Liver (tissue), 8 donors: ENCODE measurements at regions not wholly inside any gene's neighbourhood (a gene's known extent, or its start where the extent isn't known, plus 50 kb on each side); places are given as distances from the start of the nearest gene placed in this dataset.

Source experiments
- DNase-seq: peaks from one replicate; pipeline ENCODE4 v3.0.0-alpha.2; 2017; ENCODE audit warnings: low spot score
- H3K27ac ChIP-seq, 2 donors: one replicate each; pipeline ENCODE4 v1.7.0; 2013; ENCODE audit warnings: inconsistent platforms in 2 of 2, low read length in 2 of 2, control low read depth in 1 of 2, low read depth in 1 of 2, mild to moderate bottlenecking in 1 of 2
- H3K27me3 ChIP-seq, 4 donors: one replicate each; pipeline versions ENCODE4 v1.6.1 to v1.7.0; 2013; ENCODE audit warnings: low read length in 3 of 4, inconsistent platforms in 1 of 4, mild to moderate bottlenecking in 1 of 4, moderate library complexity in 1 of 4; ENCODE audit not compliant: control insufficient read depth in 4 of 4, insufficient read depth in 4 of 4
- H3K36me3 ChIP-seq, 4 donors: one replicate each; pipeline versions ENCODE4 v1.6.1 to v1.7.0; 2013; ENCODE audit warnings: low read length in 3 of 4, mild to moderate bottlenecking in 3 of 4, low read depth in 1 of 4, moderate library complexity in 1 of 4; ENCODE audit not compliant: control insufficient read depth in 4 of 4, insufficient read depth in 3 of 4
- H3K4me1 ChIP-seq, 4 donors: one replicate each; pipeline versions ENCODE4 v1.6.1 to v1.7.0; 2013; ENCODE audit warnings: low read length in 3 of 4, mild to moderate bottlenecking in 3 of 4, moderate library complexity in 1 of 4; ENCODE audit not compliant: control insufficient read depth in 4 of 4, insufficient read depth in 4 of 4
- H3K4me3 ChIP-seq, 3 donors: one replicate each; pipeline versions ENCODE4 v1.6.1 to v1.7.0; 2013; ENCODE audit warnings: low read length in 3 of 3, control low read depth in 1 of 3, low read depth in 1 of 3, mild to moderate bottlenecking in 1 of 3
- H3K9ac ChIP-seq, 2 donors: one replicate each; pipeline ENCODE4 v1.7.0; 2013; ENCODE audit warnings: low read length in 2 of 2, mild to moderate bottlenecking in 2 of 2, moderate library complexity in 2 of 2, control low read depth in 1 of 2, low read depth in 1 of 2
- H3K9me3 ChIP-seq, 4 donors: one replicate each; pipeline versions ENCODE4 v1.6.1 to v1.7.0; 2013; ENCODE audit warnings: low read length in 3 of 4; ENCODE audit not compliant: control insufficient read depth in 4 of 4
- EGR1 ChIP-seq, 2 donors: IDR thresholded peaks; 2 replicates each; pipeline ENCODE4 v1.6.1; 2016 to 2018; ENCODE audit warnings: antibody characterized with exemption in 2 of 2, low read depth in 2 of 2
- FOXA1 ChIP-seq: IDR thresholded peaks from 2 replicates; pipeline ENCODE4 v1.6.1; 2016; ENCODE audit warnings: antibody characterized with exemption
- FOXA2 ChIP-seq: IDR thresholded peaks from 2 replicates; pipeline ENCODE4 v1.6.1; 2016; ENCODE audit warnings: antibody characterized with exemption
- GABPA ChIP-seq, 2 donors: IDR thresholded peaks in 1 of 2; conservative IDR thresholded peaks in 1 of 2; 2 replicates each; pipeline ENCODE4 v1.6.1; 2016; ENCODE audit warnings: antibody characterized with exemption in 2 of 2, mild to moderate bottlenecking in 1 of 2, moderate library complexity in 1 of 2
- HNF4A ChIP-seq, 2 donors: conservative IDR thresholded peaks; 2 replicates each; pipeline ENCODE4 v1.6.1; 2016; ENCODE audit warnings: antibody characterized with exemption in 2 of 2, mild to moderate bottlenecking in 2 of 2
- HNF4G ChIP-seq: IDR thresholded peaks from 2 replicates; pipeline ENCODE4 v1.6.1; 2016; ENCODE audit warnings: antibody characterized with exemption
- JUND ChIP-seq, 2 donors: IDR thresholded peaks; 2 replicates each; pipeline ENCODE4 v1.6.1; 2016; ENCODE audit warnings: antibody characterized with exemption in 2 of 2
- NR2F2 ChIP-seq: IDR thresholded peaks from 2 replicates; pipeline ENCODE4 v1.6.1; 2016; ENCODE audit warnings: antibody characterized with exemption
- RAD21 ChIP-seq, 2 donors: IDR thresholded peaks; 2 replicates each; pipeline ENCODE4 v1.6.1; 2016; ENCODE audit warnings: antibody characterized with exemption in 2 of 2, mild to moderate bottlenecking in 2 of 2
- RXRA ChIP-seq, 2 donors: IDR thresholded peaks; 2 replicates each; pipeline ENCODE4 v1.6.1; 2017 to 2018; ENCODE audit warnings: antibody characterized with exemption in 2 of 2, mild to moderate bottlenecking in 1 of 2
- SP1 ChIP-seq: IDR thresholded peaks from 2 replicates; pipeline ENCODE4 v1.6.1; 2018; ENCODE audit warnings: antibody characterized with exemption, mild to moderate bottlenecking
- TAF1 ChIP-seq: conservative IDR thresholded peaks from 2 replicates; pipeline ENCODE4 v1.6.1; 2016; ENCODE audit warnings: antibody characterized with exemption, mild to moderate bottlenecking
- YY1 ChIP-seq: IDR thresholded peaks from 2 replicates; pipeline ENCODE4 v1.6.1; 2016; ENCODE audit warnings: antibody characterized with exemption, mild to moderate bottlenecking
- WGBS: extraction: QIAGEN DNeasy Blood & Tissue Kit; methylation state at CpG from one replicate; pipeline ENCODE4 v1.1.7; 2013; 5-methylcytosine and 5-hydroxymethylcytosine counted together
- TF ChIP-seq, protein P1 (sequence below): IDR thresholded peaks from 2 replicates; pipeline ENCODE4 v1.6.1; 2016; ENCODE audit warnings: antibody characterized with exemption
- TF ChIP-seq, protein P2 (sequence below): IDR thresholded peaks from 2 replicates; pipeline ENCODE4 v1.6.1; 2016; ENCODE audit warnings: antibody characterized with exemption
- TF ChIP-seq, protein P3 (sequence below): IDR thresholded peaks from 2 replicates; pipeline ENCODE4 v1.6.1; 2016; ENCODE audit warnings: antibody characterized with exemption, mild to moderate bottlenecking
- TF ChIP-seq, protein P4 (sequence below): IDR thresholded peaks from 2 replicates; pipeline ENCODE4 v1.6.1; 2016; ENCODE audit warnings: antibody characterized with exemption
- TF ChIP-seq, protein P5 (sequence below): fragments of 150-350 bp; IDR thresholded peaks from 2 replicates; pipeline ENCODE4 v1.5.1; 2017; ENCODE audit warnings: improper control_type of control experiment, low read depth, low read length; ENCODE audit not compliant: missing input control
- donor health status: healthy.
- donor health status: healthy.
- donor health status: healthy.
- donor health status: healthy.
- donor health status: healthy.

DNA sequence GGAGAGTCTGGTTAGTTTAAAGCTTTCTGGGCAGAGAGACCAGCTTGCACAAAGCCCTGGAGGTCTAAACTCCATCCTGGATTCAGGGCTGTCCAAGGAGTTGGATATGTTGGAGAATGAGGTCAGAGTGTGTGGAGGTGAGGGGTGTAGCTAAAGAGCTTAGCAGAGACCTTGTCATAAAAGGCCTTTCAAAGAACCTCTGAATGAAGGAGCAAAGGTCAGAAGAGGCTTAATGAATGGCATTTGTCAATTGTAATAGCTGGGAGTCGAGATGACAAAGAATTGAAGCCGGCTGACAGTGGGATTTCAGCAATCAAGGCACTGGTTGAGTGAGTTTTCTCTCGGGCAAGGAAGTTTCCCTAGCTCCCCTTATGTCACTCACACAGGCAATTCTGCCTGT, 202.6 kb downstream of the PDCD6IP start:
- no peaks in the 10 kb centered on the region for H3K36me3 ChIP-seq
- no peak for DNase-seq
- TF ChIP-seq, protein P1, sequence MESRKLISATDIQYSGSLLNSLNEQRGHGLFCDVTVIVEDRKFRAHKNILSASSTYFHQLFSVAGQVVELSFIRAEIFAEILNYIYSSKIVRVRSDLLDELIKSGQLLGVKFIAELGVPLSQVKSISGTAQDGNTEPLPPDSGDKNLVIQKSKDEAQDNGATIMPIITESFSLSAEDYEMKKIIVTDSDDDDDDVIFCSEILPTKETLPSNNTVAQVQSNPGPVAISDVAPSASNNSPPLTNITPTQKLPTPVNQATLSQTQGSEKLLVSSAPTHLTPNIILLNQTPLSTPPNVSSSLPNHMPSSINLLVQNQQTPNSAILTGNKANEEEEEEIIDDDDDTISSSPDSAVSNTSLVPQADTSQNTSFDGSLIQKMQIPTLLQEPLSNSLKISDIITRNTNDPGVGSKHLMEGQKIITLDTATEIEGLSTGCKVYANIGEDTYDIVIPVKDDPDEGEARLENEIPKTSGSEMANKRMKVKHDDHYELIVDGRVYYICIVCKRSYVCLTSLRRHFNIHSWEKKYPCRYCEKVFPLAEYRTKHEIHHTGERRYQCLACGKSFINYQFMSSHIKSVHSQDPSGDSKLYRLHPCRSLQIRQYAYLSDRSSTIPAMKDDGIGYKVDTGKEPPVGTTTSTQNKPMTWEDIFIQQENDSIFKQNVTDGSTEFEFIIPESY, result no peak
- TF ChIP-seq, protein P2, sequence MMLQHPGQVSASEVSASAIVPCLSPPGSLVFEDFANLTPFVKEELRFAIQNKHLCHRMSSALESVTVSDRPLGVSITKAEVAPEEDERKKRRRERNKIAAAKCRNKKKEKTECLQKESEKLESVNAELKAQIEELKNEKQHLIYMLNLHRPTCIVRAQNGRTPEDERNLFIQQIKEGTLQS, result no peak
- TF ChIP-seq FOXA2 (no peak), EGR1 (IDR thresholded peaks at IDR 0.05; ENCODE audit: low read depth in 2 of 2) (no peak), YY1 (no peak)
- H3K9ac ChIP-seq, result no peak overlapping the region
- H3K9me3 ChIP-seq, result no peaks in the 10 kb centered on the region
- no peak overlapping the region for H3K27ac ChIP-seq
- no peak overlapping the region for H3K4me3 ChIP-seq
- peaks cover 0 to 4% (median 0%) of the 10 kb centered on the region in 4 donors for H3K27me3 ChIP-seq
- H3K4me1 ChIP-seq, result no peaks in the 10 kb centered on the region
- WGBS, result 61% methylated on average over 3 of the region's 3 CpGs

DNA sequence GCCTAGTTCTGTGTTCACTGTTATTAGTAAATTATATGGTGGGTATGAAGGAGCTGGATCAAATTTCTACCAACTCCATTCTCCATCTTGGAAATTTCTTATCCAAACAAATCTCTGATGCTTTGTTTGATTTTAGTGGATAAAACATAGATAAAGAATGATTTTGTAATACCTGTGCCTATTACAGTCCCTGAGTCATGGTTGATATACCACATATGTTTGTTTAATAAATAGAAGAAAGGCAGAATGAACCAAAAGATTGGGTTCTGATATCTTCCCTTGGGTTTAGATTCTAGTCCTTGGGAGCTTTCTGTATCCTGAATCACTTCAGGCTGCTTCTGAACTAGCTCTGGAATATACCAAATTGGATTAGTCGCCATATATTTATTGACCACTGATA, 203.6 kb downstream of the PDCD6IP start:
- Histone ChIP-seq H3K4me1 (no peaks in the 10 kb centered on the region), H3K9me3 (no peaks in the 10 kb centered on the region), H3K27ac (no peak overlapping the region), H3K9ac (no peak overlapping the region), H3K27me3 (peaks cover 0 to 4% (median 0%) of the 10 kb centered on the region in 4 donors), H3K36me3 (no peaks in the 10 kb centered on the region), H3K4me3 (no peak overlapping the region)
- DNase-seq, result no peak
- 77% methylated on average over 1 of the region's 1 CpG for WGBS
- no peak for TF ChIP-seq HNF4G
- TF ChIP-seq, protein P1, result no peak
- TF ChIP-seq FOXA2, result no peak
- TF ChIP-seq, protein P3, sequence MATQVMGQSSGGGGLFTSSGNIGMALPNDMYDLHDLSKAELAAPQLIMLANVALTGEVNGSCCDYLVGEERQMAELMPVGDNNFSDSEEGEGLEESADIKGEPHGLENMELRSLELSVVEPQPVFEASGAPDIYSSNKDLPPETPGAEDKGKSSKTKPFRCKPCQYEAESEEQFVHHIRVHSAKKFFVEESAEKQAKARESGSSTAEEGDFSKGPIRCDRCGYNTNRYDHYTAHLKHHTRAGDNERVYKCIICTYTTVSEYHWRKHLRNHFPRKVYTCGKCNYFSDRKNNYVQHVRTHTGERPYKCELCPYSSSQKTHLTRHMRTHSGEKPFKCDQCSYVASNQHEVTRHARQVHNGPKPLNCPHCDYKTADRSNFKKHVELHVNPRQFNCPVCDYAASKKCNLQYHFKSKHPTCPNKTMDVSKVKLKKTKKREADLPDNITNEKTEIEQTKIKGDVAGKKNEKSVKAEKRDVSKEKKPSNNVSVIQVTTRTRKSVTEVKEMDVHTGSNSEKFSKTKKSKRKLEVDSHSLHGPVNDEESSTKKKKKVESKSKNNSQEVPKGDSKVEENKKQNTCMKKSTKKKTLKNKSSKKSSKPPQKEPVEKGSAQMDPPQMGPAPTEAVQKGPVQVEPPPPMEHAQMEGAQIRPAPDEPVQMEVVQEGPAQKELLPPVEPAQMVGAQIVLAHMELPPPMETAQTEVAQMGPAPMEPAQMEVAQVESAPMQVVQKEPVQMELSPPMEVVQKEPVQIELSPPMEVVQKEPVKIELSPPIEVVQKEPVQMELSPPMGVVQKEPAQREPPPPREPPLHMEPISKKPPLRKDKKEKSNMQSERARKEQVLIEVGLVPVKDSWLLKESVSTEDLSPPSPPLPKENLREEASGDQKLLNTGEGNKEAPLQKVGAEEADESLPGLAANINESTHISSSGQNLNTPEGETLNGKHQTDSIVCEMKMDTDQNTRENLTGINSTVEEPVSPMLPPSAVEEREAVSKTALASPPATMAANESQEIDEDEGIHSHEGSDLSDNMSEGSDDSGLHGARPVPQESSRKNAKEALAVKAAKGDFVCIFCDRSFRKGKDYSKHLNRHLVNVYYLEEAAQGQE, result no peak
- TF ChIP-seq GABPA (IDR thresholded peaks at IDR 0.05 in 1 of 2, conservative IDR thresholded peaks at IDR 0.05 in 1 of 2), result no peak
- TF ChIP-seq EGR1 (IDR thresholded peaks at IDR 0.05; ENCODE audit: low read depth in 2 of 2), result no peak
- TF ChIP-seq RAD21 (IDR thresholded peaks at IDR 0.05), result no peak
- TF ChIP-seq SP1, result no peak
- TF ChIP-seq TAF1, result no peak
- no peak for TF ChIP-seq FOXA1
- no peak for TF ChIP-seq HNF4A (conservative IDR thresholded peaks at IDR 0.05)
- no peak for TF ChIP-seq RXRA (IDR thresholded peaks at IDR 0.05)
- TF ChIP-seq, protein P4, sequence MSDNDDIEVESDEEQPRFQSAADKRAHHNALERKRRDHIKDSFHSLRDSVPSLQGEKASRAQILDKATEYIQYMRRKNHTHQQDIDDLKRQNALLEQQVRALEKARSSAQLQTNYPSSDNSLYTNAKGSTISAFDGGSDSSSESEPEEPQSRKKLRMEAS, result no peak
- TF ChIP-seq, protein P5, sequence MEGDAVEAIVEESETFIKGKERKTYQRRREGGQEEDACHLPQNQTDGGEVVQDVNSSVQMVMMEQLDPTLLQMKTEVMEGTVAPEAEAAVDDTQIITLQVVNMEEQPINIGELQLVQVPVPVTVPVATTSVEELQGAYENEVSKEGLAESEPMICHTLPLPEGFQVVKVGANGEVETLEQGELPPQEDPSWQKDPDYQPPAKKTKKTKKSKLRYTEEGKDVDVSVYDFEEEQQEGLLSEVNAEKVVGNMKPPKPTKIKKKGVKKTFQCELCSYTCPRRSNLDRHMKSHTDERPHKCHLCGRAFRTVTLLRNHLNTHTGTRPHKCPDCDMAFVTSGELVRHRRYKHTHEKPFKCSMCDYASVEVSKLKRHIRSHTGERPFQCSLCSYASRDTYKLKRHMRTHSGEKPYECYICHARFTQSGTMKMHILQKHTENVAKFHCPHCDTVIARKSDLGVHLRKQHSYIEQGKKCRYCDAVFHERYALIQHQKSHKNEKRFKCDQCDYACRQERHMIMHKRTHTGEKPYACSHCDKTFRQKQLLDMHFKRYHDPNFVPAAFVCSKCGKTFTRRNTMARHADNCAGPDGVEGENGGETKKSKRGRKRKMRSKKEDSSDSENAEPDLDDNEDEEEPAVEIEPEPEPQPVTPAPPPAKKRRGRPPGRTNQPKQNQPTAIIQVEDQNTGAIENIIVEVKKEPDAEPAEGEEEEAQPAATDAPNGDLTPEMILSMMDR, result no peak
- TF ChIP-seq JUND (IDR thresholded peaks at IDR 0.05), result no peak
- no peak for TF ChIP-seq YY1
- TF ChIP-seq NR2F2, result no peak
- TF ChIP-seq, protein P2, result no peak
